H1 (cell line): ENCODE measurements at regions not wholly inside any gene's neighbourhood (a gene's known extent, or its start where the extent isn't known, plus 50 kb on each side); places are given as distances from the start of the nearest gene placed in this dataset.

ENCODE experiments used
- CTCF ChIA-PET: fragments of 300-600 bp; sonication (Branson Sonifier 250); formaldehyde crosslinking; loops from one replicate; lab custom pipeline; 2021; ENCODE audit not compliant: partially characterized antibody; lab: Charles Lee
- POLR2A ChIA-PET: fragments of 300-600 bp; sonication (Branson Sonifier 250); formaldehyde crosslinking; loops from one replicate; lab custom pipeline; 2021; ENCODE audit warnings: inconsistent platforms; ENCODE audit not compliant: partially characterized antibody; lab: Charles Lee
- DNase-seq, 2 experiments: peaks; one replicate each; pipeline versions ENCODE4 v3.0.0 to v3.0.0-alpha.2; 2010 to 2022; ENCODE audit warnings: low spot score in 2 of 2, low read depth in 1 of 2, mixed read lengths in 1 of 2
- FAIRE-seq: peaks from 2 replicates; lab custom pipeline; 2011; peaks lifted over from hg19 to GRCh38; lab: Jason Lieb, UNC
- H2AFZ ChIP-seq: 2 replicates; pipeline ENCODE4 v1.8.1; 2012; ENCODE audit warnings: low read length, inconsistent platforms
- H2AK5ac ChIP-seq: 2 replicates; pipeline ENCODE4 v1.6.1; 2013; ENCODE audit warnings: low read depth, low read length
- H2BK120ac ChIP-seq: replicated peaks from 2 replicates; pipeline ENCODE3; 2013; ENCODE audit warnings: low read depth, low read length, inconsistent platforms
- H2BK12ac ChIP-seq: 2 replicates; pipeline ENCODE4 v1.6.1; 2013; ENCODE audit warnings: low read depth, low read length
- H2BK15ac ChIP-seq: 2 replicates; pipeline ENCODE4 v1.6.1; 2013; ENCODE audit warnings: low read length
- H2BK20ac ChIP-seq: 2 replicates; pipeline ENCODE4 v1.6.1; 2013; ENCODE audit warnings: low read length
- H2BK5ac ChIP-seq: 2 replicates; pipeline ENCODE4 v1.6.1; 2013; ENCODE audit warnings: low read depth, low read length
- H3K14ac ChIP-seq: 2 replicates; pipeline ENCODE4 v1.6.1; 2013; ENCODE audit warnings: inconsistent platforms; ENCODE audit not compliant: insufficient read length
- H3K18ac ChIP-seq: 2 replicates; pipeline ENCODE4 v1.6.1; 2013; ENCODE audit warnings: low read length; ENCODE audit errors: extremely low read depth
- H3K23ac ChIP-seq: 2 replicates; pipeline ENCODE4 v1.6.1; 2013; ENCODE audit warnings: inconsistent platforms; ENCODE audit not compliant: insufficient read length
- H3K23me2 ChIP-seq: 2 replicates; pipeline ENCODE4 v1.6.1; 2013; ENCODE audit warnings: low read depth, low read length
- H3K27ac ChIP-seq: 2 replicates; pipeline ENCODE4 v1.6.1; 2011; ENCODE audit warnings: low read depth, low read length, inconsistent platforms
- H3K27me3 ChIP-seq, 4 experiments: replicated peaks in 1 of 4; 1 replicate in 1 of 4; 2 replicates in 3 of 4; pipeline versions ENCODE4 v1.6.1 to v1.8.1; 2011 to 2013; ENCODE audit warnings: low read length in 3 of 4, mild to moderate bottlenecking in 3 of 4, inconsistent platforms in 2 of 4, mixed read lengths in 2 of 4, moderate library complexity in 1 of 4; ENCODE audit not compliant: control insufficient read depth in 3 of 4, insufficient read depth in 3 of 4; ENCODE audit errors: extremely low read depth in 1 of 4
- H3K36me3 ChIP-seq, 4 experiments: 2 replicates each; pipeline versions ENCODE4 v1.6.1 to v1.8.1; 2011 to 2013; ENCODE audit warnings: mild to moderate bottlenecking in 4 of 4, low read length in 3 of 4, moderate library complexity in 2 of 4, control low read depth in 1 of 4, inconsistent platforms in 1 of 4; ENCODE audit not compliant: insufficient read depth in 4 of 4, control insufficient read depth in 2 of 4
- H3K4ac ChIP-seq: replicated peaks from 2 replicates; pipeline ENCODE3; 2013; ENCODE audit warnings: low read length, low read depth, mixed read lengths, inconsistent platforms; ENCODE audit not compliant: insufficient read length
- H3K4me1 ChIP-seq, 4 experiments: replicated peaks in 1 of 4; 1 replicate in 1 of 4; 2 replicates in 3 of 4; pipeline versions ENCODE4 v1.6.1 to v1.8.1; 2011 to 2013; ENCODE audit warnings: low read length in 3 of 4, inconsistent platforms in 2 of 4, mixed read lengths in 1 of 4; ENCODE audit not compliant: insufficient read depth in 4 of 4, control insufficient read depth in 3 of 4
- H3K4me2 ChIP-seq, 2 experiments: 2 replicates each; pipeline versions ENCODE4 v1.6.1 to v1.8.1; 2011 to 2013; ENCODE audit warnings: low read depth in 2 of 2, low read length in 2 of 2, control low read depth in 1 of 2, inconsistent platforms in 1 of 2, mild to moderate bottlenecking in 1 of 2; ENCODE audit not compliant: insufficient read depth in 1 of 2
- H3K4me3 ChIP-seq, 4 experiments: fragments of 200-600, 300-600 bp in 1 of 4; sonication (generic), shearing (Covaris generic), sonication (Bioruptor Twin) in 1 of 4; 2 replicates each; pipeline versions ENCODE4 v1.5.1 to v1.8.1; 2011 to 2016; ENCODE audit warnings: low read length in 4 of 4, low read depth in 3 of 4, control low read depth in 2 of 4, inconsistent platforms in 2 of 4, mild to moderate bottlenecking in 2 of 4, mixed read lengths in 1 of 4, moderate library complexity in 1 of 4; ENCODE audit not compliant: insufficient read depth in 2 of 4; ENCODE audit errors: extremely low read depth in 1 of 4
- H3K56ac ChIP-seq: replicated peaks from 2 replicates; pipeline ENCODE3; 2013; ENCODE audit warnings: low read depth, mild to moderate bottlenecking, mixed read lengths, low read length, inconsistent platforms; ENCODE audit not compliant: insufficient read length
- H3K79me1 ChIP-seq: 2 replicates; pipeline ENCODE4 v1.6.1; 2013; ENCODE audit warnings: low read depth, low read length, control low read depth
- H3K79me2 ChIP-seq, 2 experiments: 2 replicates each; pipeline versions ENCODE4 v1.6.1 to v1.8.1; 2012 to 2013; ENCODE audit warnings: low read length in 2 of 2, mild to moderate bottlenecking in 2 of 2, inconsistent platforms in 1 of 2; ENCODE audit not compliant: insufficient read depth in 2 of 2, control insufficient read depth in 1 of 2
- H3K9ac ChIP-seq, 4 experiments: replicated peaks in 1 of 4; 1 replicate in 1 of 4; 2 replicates in 3 of 4; pipeline versions ENCODE4 v1.6.1 to v1.8.1; 2011 to 2013; ENCODE audit warnings: low read depth in 3 of 4, low read length in 3 of 4, control low read depth in 2 of 4, mild to moderate bottlenecking in 2 of 4, moderate library complexity in 2 of 4, inconsistent platforms in 1 of 4; ENCODE audit errors: extremely low read depth in 1 of 4
- H3K9me3 ChIP-seq, 2 experiments: 2 replicates each; pipeline versions ENCODE4 v1.6.1 to v1.8.1; 2012 to 2013; ENCODE audit warnings: mild to moderate bottlenecking in 2 of 2, moderate library complexity in 2 of 2, control low read depth in 1 of 2, inconsistent platforms in 1 of 2, low read depth in 1 of 2, low read length in 1 of 2, mixed read lengths in 1 of 2; ENCODE audit not compliant: insufficient read depth in 2 of 2
- H4K20me1 ChIP-seq, 2 experiments: replicated peaks in 1 of 2; 2 replicates each; pipeline versions ENCODE3 to v1.8.1; 2011 to 2013; ENCODE audit warnings: inconsistent platforms in 2 of 2, low read length in 2 of 2, mild to moderate bottlenecking in 1 of 2; ENCODE audit not compliant: insufficient read depth in 2 of 2, control insufficient read depth in 1 of 2
- H4K5ac ChIP-seq: 2 replicates; pipeline ENCODE4 v1.6.1; 2013; ENCODE audit warnings: low read length, low read depth, mixed read lengths, inconsistent platforms; ENCODE audit not compliant: insufficient read length
- H4K8ac ChIP-seq: 2 replicates; pipeline ENCODE4 v1.8.0; 2013; ENCODE audit warnings: mild to moderate bottlenecking, moderate library complexity, low read length, inconsistent platforms; ENCODE audit not compliant: insufficient read depth; ENCODE audit errors: extremely low read depth
- H4K91ac ChIP-seq: replicated peaks from 2 replicates; pipeline ENCODE3; 2013; ENCODE audit warnings: low read length, mixed read lengths, inconsistent platforms; ENCODE audit not compliant: insufficient read length
- BCL11A ChIP-seq, 2 experiments: IDR thresholded peaks; one replicate each; pipeline ENCODE4 v1.6.1; 2011; ENCODE audit warnings: low read depth in 2 of 2, low read length in 2 of 2, mild to moderate bottlenecking in 2 of 2
- BRCA1 ChIP-seq: IDR thresholded peaks from 2 replicates; pipeline ENCODE4 v1.6.1; 2012; ENCODE audit warnings: low read depth, low read length, improper control_type of control experiment
- CREB1 ChIP-seq: IDR thresholded peaks from 2 replicates; pipeline ENCODE4 v1.6.1; 2012; ENCODE audit warnings: inconsistent platforms
- HDAC6 ChIP-seq: IDR thresholded peaks from one replicate; pipeline ENCODE4 v1.7.1; 2012; ENCODE audit warnings: low read depth, mild to moderate bottlenecking, inconsistent platforms, low read length, moderate library complexity
- MAFK ChIP-seq: IDR thresholded peaks from 2 replicates; pipeline ENCODE4 v1.6.1; 2012; ENCODE audit warnings: low read depth, mild to moderate bottlenecking, improper control_type of control experiment, low read length
- WGBS, 2 experiments: shearing (Covaris generic) in 1 of 2; methylation state at CpG; one replicate each; pipeline versions ENCODE4 v1.1.6 to v1.1.7; 2013 to 2015; ENCODE audit warnings: low lambda C conversion rate in 2 of 2, mixed read lengths in 2 of 2, inconsistent platforms in 1 of 2, low coverage in 1 of 2, missing lambda C conversion rate in 1 of 2; ENCODE audit not compliant: insufficient replicate concordance in 2 of 2, insufficient coverage in 1 of 2, insufficient read length in 1 of 2; ENCODE audit errors: extremely low coverage in 1 of 2, missing lambda C conversion rate in 1 of 2; 5-methylcytosine and 5-hydroxymethylcytosine counted together
- TF ChIP-seq, protein P1 (sequence below): IDR thresholded peaks from 2 replicates; pipeline ENCODE4 v1.6.1; 2011; ENCODE audit warnings: low read depth, mild to moderate bottlenecking, low read length; ENCODE audit not compliant: insufficient read depth

DNA sequence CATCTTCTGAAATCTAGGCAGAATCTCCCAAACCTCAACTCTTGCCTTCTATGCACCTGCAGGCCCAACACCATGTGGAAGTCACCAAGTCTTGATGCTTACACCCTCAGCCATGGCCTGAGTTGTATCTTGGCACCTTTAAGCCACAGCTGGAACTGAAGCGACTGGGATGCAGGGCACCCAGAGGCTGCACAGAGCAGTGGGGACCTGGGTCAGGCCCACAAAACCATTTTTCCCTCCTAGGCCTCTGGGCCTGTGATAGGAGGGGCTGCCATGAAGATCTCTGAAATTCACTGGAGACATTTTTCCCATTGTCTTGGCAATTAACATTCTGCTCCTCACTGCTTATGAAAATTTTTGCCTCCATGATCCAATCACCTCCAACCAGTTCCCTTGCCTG lies 1388.5 kb downstream of the ADGRL3 start:
- no peak overlapping the region for H3K56ac ChIP-seq
- no peak for FAIRE-seq
- no peak overlapping the region for H3K27ac ChIP-seq
- H3K23ac ChIP-seq: no peak overlapping the region
- H3K79me2 ChIP-seq: no peaks in the 10 kb centered on the region
- no peak overlapping the region for H2BK12ac ChIP-seq
- no peak overlapping the region for H2AFZ ChIP-seq
- TF ChIP-seq BRCA1 (no peak), MAFK (no peak), CREB1 (no peak), BCL11A (IDR thresholded peaks at IDR 0.05; ENCODE audit: low read depth in 2 of 2, low read length in 2 of 2) (no peak), HDAC6 (no peak)
- TF ChIP-seq, protein P1, sequence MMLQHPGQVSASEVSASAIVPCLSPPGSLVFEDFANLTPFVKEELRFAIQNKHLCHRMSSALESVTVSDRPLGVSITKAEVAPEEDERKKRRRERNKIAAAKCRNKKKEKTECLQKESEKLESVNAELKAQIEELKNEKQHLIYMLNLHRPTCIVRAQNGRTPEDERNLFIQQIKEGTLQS: no peak
- H2BK5ac ChIP-seq: no peak overlapping the region
- no peak overlapping the region for H2AK5ac ChIP-seq
- no peaks in the 10 kb centered on the region for H3K27me3 ChIP-seq
- peaks cover 8 to 12% of the 10 kb centered on the region in 2 experiments for H3K9me3 ChIP-seq
- no peaks in the 10 kb centered on the region for H3K79me1 ChIP-seq
- H3K4ac ChIP-seq: no peak overlapping the region
- DNase-seq: no peak
- no peak overlapping the region for H2BK15ac ChIP-seq
- H2BK120ac ChIP-seq: no peak overlapping the region
- H3K18ac ChIP-seq: no peak overlapping the region
- H3K14ac ChIP-seq: no peak overlapping the region
- ChIA-PET POLR2A (no interaction called here), CTCF (no interaction called here)
- 86% methylated on average over 1 of the region's 1 CpG; no CpG with 5 or more reads in 1 of the 2 experiments for WGBS, 2 experiments
- H3K36me3 ChIP-seq: no peaks in the 10 kb centered on the region
- H3K23me2 ChIP-seq: no peaks in the 10 kb centered on the region
- H4K5ac ChIP-seq: no peak overlapping the region
- no peak overlapping the region for H3K9ac ChIP-seq
- no peak overlapping the region for H4K91ac ChIP-seq
- H3K4me1 ChIP-seq: no peaks in the 10 kb centered on the region
- H4K20me1 ChIP-seq: no peaks in the 10 kb centered on the region
- no peak overlapping the region for H4K8ac ChIP-seq
- H3K4me2 ChIP-seq: no peak overlapping the region
- no peak overlapping the region for H2BK20ac ChIP-seq
- no peak overlapping the region for H3K4me3 ChIP-seq
